HepG2 (cell line): ENCODE measurements at regions not wholly inside any gene's neighbourhood (a gene's known extent, or its start where the extent isn't known, plus 50 kb on each side); places are given as distances from the start of the nearest gene placed in this dataset.

Experiments
- CC2D1A ChIP-seq: sonication (generic); formaldehyde crosslinking; IDR thresholded peaks from 2 replicates; pipeline ENCODE4 v1.8.1; 2023; ENCODE audit warnings: mild to moderate bottlenecking, missing genetic modification reagents
- DZIP1 ChIP-seq: sonication (generic); formaldehyde crosslinking; IDR thresholded peaks from 2 replicates; pipeline ENCODE4 v1.5.0; 2020; ENCODE audit warnings: mild to moderate bottlenecking, missing genetic modification reagents
- ETV5 ChIP-seq: IDR thresholded peaks from 2 replicates; pipeline ENCODE4 v1.6.1; 2018; ENCODE audit warnings: missing biosample characterization, missing genetic modification reagents, inconsistent platforms, borderline replicate concordance
- MIER2 ChIP-seq: IDR thresholded peaks from 2 replicates; pipeline ENCODE4 v1.6.1; 2016; ENCODE audit warnings: missing biosample characterization, missing genetic modification reagents
- MIXL1 ChIP-seq: IDR thresholded peaks from 2 replicates; pipeline ENCODE4 v1.6.1; 2016
- MNT ChIP-seq: fragments of 450-650 bp; IDR thresholded peaks from 2 replicates; pipeline ENCODE4 v1.6.1; 2016
- SKI ChIP-seq: fragments of 450-650 bp; IDR thresholded peaks from one replicate; pipeline ENCODE4 v1.6.1; 2018; ENCODE audit warnings: mild to moderate bottlenecking; ENCODE audit not compliant: partially characterized antibody
- TBX3 ChIP-seq: fragments of 450-650 bp; IDR thresholded peaks from 2 replicates; pipeline ENCODE4 v1.6.1; 2017; ENCODE audit warnings: antibody characterized with exemption, mild to moderate bottlenecking, inconsistent platforms, borderline replicate concordance
- ZNF331 ChIP-seq: sonication (generic); formaldehyde crosslinking; IDR thresholded peaks from 2 replicates; pipeline ENCODE4 v1.4.0; 2020; ENCODE audit warnings: missing genetic modification reagents
- ZNF577 ChIP-seq: sonication (generic); formaldehyde crosslinking; IDR thresholded peaks from 2 replicates; pipeline ENCODE4 v1.4.0; 2020; ENCODE audit warnings: mild to moderate bottlenecking, low read depth, missing genetic modification reagents, borderline replicate concordance
- ZNF614 ChIP-seq: IDR thresholded peaks from 2 replicates; pipeline ENCODE4 v1.6.1; 2018; ENCODE audit warnings: missing biosample characterization, missing genetic modification reagents, inconsistent platforms, borderline replicate concordance
- ZNF646 ChIP-seq: sonication (generic); formaldehyde crosslinking; IDR thresholded peaks from 2 replicates; pipeline ENCODE4 v1.9.0; 2021; ENCODE audit warnings: mild to moderate bottlenecking, missing genetic modification reagents
- ZNF781 ChIP-seq: sonication (generic); formaldehyde crosslinking; IDR thresholded peaks from 2 replicates; pipeline ENCODE4 v1.5.1; 2020; ENCODE audit warnings: borderline replicate concordance, mild to moderate bottlenecking, missing genetic modification reagents; ENCODE audit errors: not compliant biosample characterization
- TF ChIP-seq, protein P1 (sequence below): sonication (generic); formaldehyde crosslinking; IDR thresholded peaks from 2 replicates; pipeline ENCODE4 v1.9.0; 2021; ENCODE audit warnings: missing genetic modification reagents, borderline replicate concordance

GRCh38 chr13:40476175-40476958 lies 190.1 kb downstream of the FOXO1 start (continued):
- TF ChIP-seq, protein P1, sequence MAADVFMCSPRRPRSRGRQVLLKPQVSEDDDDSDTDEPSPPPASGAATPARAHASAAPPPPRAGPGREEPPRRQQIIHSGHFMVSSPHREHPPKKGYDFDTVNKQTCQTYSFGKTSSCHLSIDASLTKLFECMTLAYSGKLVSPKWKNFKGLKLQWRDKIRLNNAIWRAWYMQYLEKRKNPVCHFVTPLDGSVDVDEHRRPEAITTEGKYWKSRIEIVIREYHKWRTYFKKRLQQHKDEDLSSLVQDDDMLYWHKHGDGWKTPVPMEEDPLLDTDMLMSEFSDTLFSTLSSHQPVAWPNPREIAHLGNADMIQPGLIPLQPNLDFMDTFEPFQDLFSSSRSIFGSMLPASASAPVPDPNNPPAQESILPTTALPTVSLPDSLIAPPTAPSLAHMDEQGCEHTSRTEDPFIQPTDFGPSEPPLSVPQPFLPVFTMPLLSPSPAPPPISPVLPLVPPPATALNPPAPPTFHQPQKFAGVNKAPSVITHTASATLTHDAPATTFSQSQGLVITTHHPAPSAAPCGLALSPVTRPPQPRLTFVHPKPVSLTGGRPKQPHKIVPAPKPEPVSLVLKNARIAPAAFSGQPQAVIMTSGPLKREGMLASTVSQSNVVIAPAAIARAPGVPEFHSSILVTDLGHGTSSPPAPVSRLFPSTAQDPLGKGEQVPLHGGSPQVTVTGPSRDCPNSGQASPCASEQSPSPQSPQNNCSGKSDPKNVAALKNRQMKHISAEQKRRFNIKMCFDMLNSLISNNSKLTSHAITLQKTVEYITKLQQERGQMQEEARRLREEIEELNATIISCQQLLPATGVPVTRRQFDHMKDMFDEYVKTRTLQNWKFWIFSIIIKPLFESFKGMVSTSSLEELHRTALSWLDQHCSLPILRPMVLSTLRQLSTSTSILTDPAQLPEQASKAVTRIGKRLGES (CRISPR knock-in tag), result 0 out of 2 replicates have a peak, but pooled peaks have one; percentile 24
- TF ChIP-seq TBX3, result no peak
- TF ChIP-seq ZNF646 (CRISPR knock-in tag), result no peak
- TF ChIP-seq ZNF614, result 0 out of 2 replicates have a peak, but pooled peaks have one; percentile 20
- no peak for TF ChIP-seq ZNF577 (CRISPR knock-in tag)
- TF ChIP-seq MIER2 (CRISPR knock-in tag), result peak; percentile 55; the same call in 1 of the 2 replicates
- TF ChIP-seq ETV5 (CRISPR knock-in tag), result peak; percentile 49; the same call in 1 of the 2 replicates
- no peak for TF ChIP-seq CC2D1A (CRISPR knock-in tag)
- TF ChIP-seq SKI, result no peak
- TF ChIP-seq MIXL1 (CRISPR knock-in tag), result peak; percentile 63; the same call in 1 of the 2 replicates
- TF ChIP-seq DZIP1 (CRISPR knock-in tag), result no peak
- peak; percentile 32; the same call in 1 of the 2 replicates for TF ChIP-seq ZNF331 (CRISPR knock-in tag)
- peak; percentile 55 for TF ChIP-seq ZNF781
- TF ChIP-seq MNT, result peak; percentile 56
